Lower lobe of right lung (tissue), 2 donors: ENCODE measurements at regions not wholly inside any gene's neighbourhood (a gene's known extent, or its start where the extent isn't known, plus 50 kb on each side); places are given as distances from the start of the nearest gene placed in this dataset.

Experiments
- ATAC-seq, 2 donors: fragments of 200-7000 bp; cut with Tn5 transposase; one replicate each; pipeline ENCODE4 v1.9.1; 2020 to 2022; ENCODE audit warnings: mild to moderate bottlenecking in 2 of 2, moderate library complexity in 2 of 2
- DNase-seq: peaks from one replicate; pipeline ENCODE4 v3.0.0-alpha.2; 2020
- H3K27ac ChIP-seq: fragments of 200-600 bp; one replicate; pipeline ENCODE4 v1.8.0; 2022
- H3K27me3 ChIP-seq: fragments of 200-600 bp; one replicate; pipeline ENCODE4 v1.8.0; 2022; ENCODE audit warnings: low read depth
- H3K36me3 ChIP-seq: fragments of 200-600 bp; one replicate; pipeline ENCODE4 v1.8.0; 2022; ENCODE audit warnings: mild to moderate bottlenecking
- H3K4me1 ChIP-seq: fragments of 200-600 bp; one replicate; pipeline ENCODE4 v1.8.0; 2022
- H3K4me3 ChIP-seq: fragments of 200-600 bp; one replicate; pipeline ENCODE4 v1.8.0; 2022; ENCODE audit warnings: mild to moderate bottlenecking
- H3K9me3 ChIP-seq: fragments of 200-600 bp; one replicate; pipeline ENCODE4 v1.8.0; 2022
- CTCF ChIP-seq: fragments of 200-600 bp; IDR thresholded peaks from one replicate; pipeline ENCODE4 v1.8.0; 2022; ENCODE audit warnings: antibody characterized with exemption, mild to moderate bottlenecking
- intact Hi-C: fragments of 100-400 bp; cut with DNase I; formaldehyde crosslinking; loops from one replicate; pipeline ENCODE4 v1.11.0; 2022
- donor health status: DM: no; HTN: yes; CAD: no; lungs with severe emphysema.

GRCh38 chr1:187280031-187280430 is 451.3 kb downstream of the PLA2G4A start:
- Histone ChIP-seq H3K27ac (no peak overlapping the region), H3K36me3 (no peaks in the 10 kb centered on the region), H3K27me3 (no peaks in the 10 kb centered on the region), H3K4me3 (no peak overlapping the region), H3K4me1 (no peaks in the 10 kb centered on the region), H3K9me3 (no peaks in the 10 kb centered on the region)
- DNase-seq: no peak
- TF ChIP-seq CTCF: no peak
- no peak for ATAC-seq
- intact Hi-C loops: no loop called here

- ATAC-seq (no peak), DNase-seq (no peak)
- intact Hi-C loops: no loop called here
- H3K36me3 ChIP-seq: no peaks in the 10 kb centered on the region
- H3K27ac ChIP-seq: no peak overlapping the region
- H3K4me3 ChIP-seq: no peak overlapping the region
- no peaks in the 10 kb centered on the region for H3K4me1 ChIP-seq
- no peak for TF ChIP-seq CTCF
- H3K27me3 ChIP-seq: no peaks in the 10 kb centered on the region
- H3K9me3 ChIP-seq: no peaks in the 10 kb centered on the region
These were observed 452.3 kb downstream of the PLA2G4A start for GRCh38 chr1:187281085-187281484.

GRCh38 chr1:187283984-187284383 is 455.2 kb downstream of the PLA2G4A start:
- no peak for TF ChIP-seq CTCF
- Histone ChIP-seq H3K4me3 (no peak overlapping the region), H3K27ac (no peak overlapping the region), H3K27me3 (no peaks in the 10 kb centered on the region), H3K4me1 (no peaks in the 10 kb centered on the region), H3K36me3 (no peaks in the 10 kb centered on the region), H3K9me3 (peaks cover 5% of the 10 kb centered on the region)
- DNase-seq (no peak), ATAC-seq (no peak)
- intact Hi-C loops: no loop called here

- no peak for ATAC-seq
- TF ChIP-seq CTCF: no peak
These were observed 465.9 kb downstream of the PLA2G4A start for GRCh38 chr1:187294421-187295201.

GRCh38 chr1:187300081-187300480 is 471.3 kb downstream of the PLA2G4A start:
- intact Hi-C loops: no loop called here
- no peak for TF ChIP-seq CTCF
- H3K9me3 ChIP-seq: no peaks in the 10 kb centered on the region
- H3K27ac ChIP-seq: no peak overlapping the region
- H3K27me3 ChIP-seq: no peaks in the 10 kb centered on the region
- no peaks in the 10 kb centered on the region for H3K36me3 ChIP-seq
- DNase-seq: no peak
- no peaks in the 10 kb centered on the region for H3K4me1 ChIP-seq
- no peak for ATAC-seq
- no peak overlapping the region for H3K4me3 ChIP-seq

More at GRCh38 chr1:187294421-187295201, 465.9 kb downstream of the PLA2G4A start:
- no peak overlapping the region for H3K4me3 ChIP-seq
- intact Hi-C loops: no loop called here
- H3K27me3 ChIP-seq: no peaks in the 10 kb centered on the region
- no peaks in the 10 kb centered on the region for H3K4me1 ChIP-seq
- H3K36me3 ChIP-seq: no peaks in the 10 kb centered on the region
- no peaks in the 10 kb centered on the region for H3K9me3 ChIP-seq
- no peak for DNase-seq
- H3K27ac ChIP-seq: no peak overlapping the region
